ENCODE measurements at regions not wholly inside any gene's neighbourhood (a gene's known extent, or its start where the extent isn't known, plus 50 kb on each side); places are given as distances from the start of the nearest gene placed in this dataset.
"Not testable (repeated sequence)": the region's sequence is repeated elsewhere in the genome, so short reads cannot be mapped to it uniquely, and the experiment has no call there.

- no peak overlapping the region for H3K4me3 ChIP-seq (ENCODE audit: low read length)
- no peak for TF ChIP-seq CTCF (conservative IDR thresholded peaks at IDR 0.05; ENCODE audit: low read depth, low read length)
- no peak for DNase-seq (ENCODE audit: low read depth)
These were observed 421.2 kb downstream of the TRAM1L1 start for GRCh38 chr4:116664198-116664597.

- no peak for TF ChIP-seq CTCF (conservative IDR thresholded peaks at IDR 0.05; ENCODE audit: low read depth, low read length)
- H3K4me3 ChIP-seq (ENCODE audit: low read length), result no peak overlapping the region
- no peak for DNase-seq (ENCODE audit: low read depth)
These were observed 446.3 kb downstream of the TRAM1L1 start for GRCh38 chr4:116639070-116639577.

- TF ChIP-seq CTCF (conservative IDR thresholded peaks at IDR 0.05; ENCODE audit: low read depth, low read length), result no peak
- no peak overlapping the region for H3K4me3 ChIP-seq (ENCODE audit: low read length)
- no peak for DNase-seq (ENCODE audit: low read depth)
These were observed 446.8 kb downstream of the TRAM1L1 start for GRCh38 chr4:116638592-116638991.

- no peak for DNase-seq (ENCODE audit: low read depth)
- no peak for TF ChIP-seq CTCF (conservative IDR thresholded peaks at IDR 0.05; ENCODE audit: low read depth, low read length)
- H3K4me3 ChIP-seq (ENCODE audit: low read length), result no peak overlapping the region
These were observed 448.5 kb downstream of the TRAM1L1 start for GRCh38 chr4:116636917-116637316.

GRCh38 chr4:116632269-116632668, 453.1 kb downstream of the TRAM1L1 start:
- no peak for TF ChIP-seq CTCF (conservative IDR thresholded peaks at IDR 0.05; ENCODE audit: low read depth, low read length)
- peak; percentile 12 for DNase-seq (ENCODE audit: low read depth)
- H3K4me3 ChIP-seq (ENCODE audit: low read length), result no peak overlapping the region

GRCh38 chr4:116628598-116628997, 456.8 kb downstream of the TRAM1L1 start:
- no peak overlapping the region for H3K4me3 ChIP-seq (ENCODE audit: low read length)
- no peak for TF ChIP-seq CTCF (conservative IDR thresholded peaks at IDR 0.05; ENCODE audit: low read depth, low read length)
- DNase-seq (ENCODE audit: low read depth), result no peak

- no peak for DNase-seq (ENCODE audit: low read depth)
- no peak for TF ChIP-seq CTCF (conservative IDR thresholded peaks at IDR 0.05; ENCODE audit: low read depth, low read length)
- no peak overlapping the region for H3K4me3 ChIP-seq (ENCODE audit: low read length)
These were observed 457.8 kb downstream of the TRAM1L1 start for GRCh38 chr4:116627545-116627944.

- not testable (repeated sequence) for H3K4me3 ChIP-seq (ENCODE audit: low read length); DNase-seq (ENCODE audit: low read depth)
These were observed 465.9 kb downstream of the TRAM1L1 start for GRCh38 chr4:116619508-116619907.

Data from retinal pigment epithelial cell (primary cell).